Myocyte (in vitro differentiated cells): ENCODE measurements at regions not wholly inside any gene's neighbourhood (a gene's known extent, or its start where the extent isn't known, plus 50 kb on each side); places are given as distances from the start of the nearest gene placed in this dataset.
A peak's percentile ranks its signal among the peaks of the same experiment; 100 is the strongest.
"Not testable (repeated sequence)": the region's sequence is repeated elsewhere in the genome, so short reads cannot be mapped to it uniquely, and the experiment has no call there.

Source experiments
- DNase-seq: peaks from one replicate; pipeline ENCODE4 v3.0.0-alpha.2; 2012; ENCODE audit warnings: low read depth

DNA sequence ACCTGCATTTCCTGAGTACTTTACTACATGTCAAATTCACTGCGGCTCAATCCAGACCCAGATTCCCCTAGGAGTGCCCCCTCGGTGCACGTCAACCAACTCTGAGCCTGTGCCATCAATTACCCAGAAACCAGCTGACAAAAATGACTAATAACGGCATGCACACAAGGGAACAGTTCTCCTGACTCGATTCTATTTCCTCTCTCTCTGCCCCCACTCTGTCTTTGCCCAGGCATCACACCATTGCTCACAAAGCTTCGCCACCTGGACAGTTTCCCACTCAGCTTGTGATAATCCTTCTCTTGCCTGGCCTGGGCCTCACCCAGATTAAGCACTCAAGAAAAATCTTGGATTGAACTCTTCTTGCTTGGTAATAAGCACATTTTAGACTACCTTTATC is 115.3 kb upstream of the NDUFV2 start:
- peak; percentile 57 for DNase-seq

DNA sequence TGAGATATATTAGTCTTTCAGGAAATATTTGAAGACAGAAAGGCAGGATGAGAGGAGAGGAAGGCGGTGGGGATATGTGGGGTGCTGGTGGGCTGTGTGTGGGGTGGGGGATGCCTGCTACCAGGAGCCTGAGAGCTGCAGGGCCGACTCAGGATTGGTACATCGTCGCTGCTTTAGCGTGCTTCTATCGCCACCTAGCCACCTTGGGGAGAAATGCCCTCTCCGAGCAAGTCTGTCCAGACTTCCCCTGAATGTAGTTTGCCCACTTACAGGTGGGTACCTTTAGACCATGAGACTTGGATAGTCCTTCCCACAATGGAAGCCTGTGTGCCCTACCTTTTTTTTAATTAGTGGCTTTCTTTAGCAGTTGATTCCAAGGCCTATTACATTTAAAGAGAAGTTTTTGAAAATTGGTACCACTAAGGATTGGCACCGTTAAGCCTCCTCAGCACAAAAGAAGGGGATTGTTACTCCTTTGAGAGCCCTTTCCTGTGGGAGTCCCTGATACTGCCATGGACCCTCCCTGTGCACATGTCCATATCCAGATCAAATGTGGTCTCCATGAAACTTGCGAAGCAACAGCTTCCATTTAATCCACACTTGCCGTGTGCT is 114.1 kb upstream of the NDUFV2 start:
- DNase-seq, result peak; percentile 75

- DNase-seq, result no peak
Observed at GRCh38 chr18:8989017-8989416, 113.5 kb upstream of the NDUFV2 start.

- DNase-seq, result peak; percentile 44
Observed at GRCh38 chr18:8989855-8990254, 112.6 kb upstream of the NDUFV2 start.

DNA sequence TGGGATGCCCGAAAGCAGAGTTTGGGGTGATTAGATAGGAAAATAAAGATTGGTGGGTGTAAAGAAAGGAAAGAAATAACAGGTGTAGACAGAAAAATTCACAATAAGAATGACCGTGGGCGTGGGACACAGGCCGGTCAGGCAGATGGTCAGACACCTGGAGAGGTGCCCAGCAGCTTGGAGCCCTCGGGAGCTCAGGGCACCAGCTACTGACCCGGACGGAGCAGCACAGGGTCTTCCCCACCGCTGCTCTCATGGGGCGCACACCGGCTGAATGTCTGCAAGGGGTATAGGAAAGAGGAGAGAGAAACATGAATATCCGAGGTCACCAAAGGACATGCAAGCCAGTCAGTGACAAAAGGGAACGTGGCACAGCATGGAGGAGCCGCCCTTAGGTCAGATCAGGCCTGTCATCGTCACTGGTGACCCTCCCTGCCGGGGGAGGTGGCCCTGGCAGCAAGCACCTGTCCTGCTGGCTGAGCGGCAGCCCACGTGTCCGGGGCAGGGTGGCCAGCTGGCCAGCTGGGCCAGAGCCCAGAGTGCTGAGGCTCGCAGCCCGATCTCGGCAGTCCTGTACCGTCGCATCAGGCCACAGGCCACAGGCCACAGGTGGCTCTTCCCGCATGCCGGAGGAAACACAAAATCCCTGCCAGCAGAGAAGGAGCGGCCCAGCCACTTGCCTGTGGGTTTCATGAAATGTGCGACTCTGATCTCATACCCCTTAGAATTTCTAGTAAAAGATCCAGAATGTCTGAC is 112.0 kb upstream of the NDUFV2 start:
- peak; percentile 98 for DNase-seq

DNA sequence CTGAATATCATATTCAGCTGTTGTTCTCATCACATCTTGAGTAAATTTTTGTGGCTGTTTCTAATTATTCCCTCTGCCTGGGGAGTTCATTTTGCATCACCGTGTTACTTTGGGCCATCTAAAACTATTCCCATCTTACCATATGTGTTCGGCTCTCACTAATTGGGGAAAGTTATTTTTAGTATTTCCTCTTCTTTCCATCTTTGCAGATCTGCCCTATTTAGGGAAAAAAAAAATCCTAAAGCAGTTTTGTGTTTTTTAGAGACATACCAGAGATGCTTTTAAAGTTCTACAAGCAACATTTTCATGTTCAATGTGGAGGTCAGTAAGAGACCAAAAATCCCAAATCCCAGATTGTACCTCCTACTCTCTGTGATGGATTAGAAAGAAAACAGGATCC is 111.3 kb upstream of the NDUFV2 start:
- no peak for DNase-seq

- not testable (repeated sequence) for DNase-seq
Observed at GRCh38 chr18:8992500-8992899, 110.0 kb upstream of the NDUFV2 start.

DNA sequence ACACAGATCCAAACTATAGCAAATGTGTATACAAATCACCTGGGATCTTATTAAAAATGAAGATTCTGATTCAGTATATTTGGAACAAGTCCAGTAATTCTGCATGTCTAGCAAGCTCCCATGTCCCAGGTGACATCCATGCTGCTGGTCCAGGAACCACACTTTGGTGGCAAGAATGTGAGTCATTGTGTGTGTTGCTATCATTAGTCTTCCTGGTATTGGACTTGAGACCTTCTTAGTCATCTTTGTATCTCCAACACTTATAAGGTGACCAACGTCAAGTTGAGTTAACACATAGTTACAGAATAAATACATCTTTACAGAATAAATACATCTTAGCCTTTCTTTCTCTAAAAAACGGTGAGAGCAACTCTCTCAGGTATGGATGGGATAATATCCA is 107.9 kb upstream of the NDUFV2 start:
- DNase-seq, result peak; percentile 67

DNA sequence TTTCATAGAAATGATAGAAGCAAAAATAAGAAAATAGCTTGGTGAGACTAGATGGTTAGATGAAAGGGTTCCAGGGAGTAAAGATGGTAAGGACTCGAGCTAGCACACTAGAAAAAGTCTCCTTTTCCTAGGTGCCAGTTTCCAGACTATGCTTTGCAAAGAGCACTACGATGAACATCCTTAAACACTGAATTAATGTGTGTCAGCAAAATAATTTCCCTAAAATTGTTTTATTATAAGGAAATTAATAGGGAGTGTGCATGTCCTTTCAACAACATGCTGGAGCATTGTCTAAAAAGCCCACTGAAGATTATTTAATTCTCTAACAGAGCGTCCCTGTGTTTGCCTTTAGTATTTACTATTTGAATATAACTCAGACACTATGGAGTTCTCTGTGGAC is 107.4 kb upstream of the NDUFV2 start:
- no peak for DNase-seq

DNA sequence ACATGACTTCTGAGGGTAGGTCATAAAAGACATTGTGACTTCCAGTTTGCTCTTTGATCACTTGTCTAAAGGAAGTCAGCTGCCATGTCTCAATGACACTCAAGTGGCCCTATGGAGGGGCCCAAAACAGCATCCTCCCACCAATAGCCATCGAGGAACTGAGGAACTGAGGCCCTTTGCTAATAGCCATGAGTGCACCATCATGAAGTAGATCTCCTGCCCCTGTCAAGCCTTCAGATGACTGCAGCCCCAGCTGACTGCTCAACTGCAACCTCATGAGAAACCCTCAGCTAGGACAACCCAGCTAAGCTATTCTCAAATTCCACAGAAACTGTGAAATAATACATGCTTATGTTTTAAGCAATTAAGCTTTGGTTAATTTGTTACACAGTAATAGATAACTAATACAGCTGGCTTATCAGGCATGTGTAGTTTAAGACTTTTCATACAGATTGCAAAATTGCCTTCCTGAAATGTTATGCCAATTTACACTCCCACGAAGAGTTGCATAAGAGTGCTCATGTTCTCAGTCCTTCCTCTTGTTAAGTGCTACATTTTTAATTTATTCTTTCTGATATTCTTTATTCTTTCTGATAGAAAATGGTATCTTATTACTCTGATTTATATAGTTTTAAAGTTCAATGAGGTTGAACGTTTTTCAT is 105.6 kb upstream of the NDUFV2 start:
- DNase-seq, result no peak

GRCh38 chr18:8997634-8998033 is 104.9 kb upstream of the NDUFV2 start:
- DNase-seq, result no peak

GRCh38 chr18:8998481-8999217 is 103.8 kb upstream of the NDUFV2 start:
- peak; percentile 30 for DNase-seq

- DNase-seq, result no peak
Observed at GRCh38 chr18:8999872-9000271, 102.6 kb upstream of the NDUFV2 start.

- DNase-seq, result no peak
Observed at GRCh38 chr18:9000733-9001132, 101.8 kb upstream of the NDUFV2 start.

DNA sequence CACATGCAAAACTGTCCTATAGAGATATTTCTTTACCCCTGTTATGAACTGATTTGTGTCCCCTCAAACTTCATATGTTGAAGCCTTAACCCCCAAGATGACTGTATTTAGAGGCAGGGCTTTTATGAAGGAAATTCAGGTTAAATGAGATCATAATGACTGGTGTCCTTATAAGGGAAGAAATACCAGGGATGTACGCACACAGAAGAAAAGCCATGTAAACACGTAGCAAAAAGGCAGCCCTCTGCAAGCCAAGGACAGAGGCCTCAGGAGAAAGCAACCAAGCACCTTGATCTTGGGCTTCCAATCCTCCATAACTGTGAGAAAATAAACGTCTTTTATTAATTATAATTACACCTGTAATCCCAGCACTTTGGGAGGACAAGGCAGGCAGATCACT is 101.3 kb upstream of the NDUFV2 start:
- no peak for DNase-seq

- DNase-seq, result no peak
Observed at GRCh38 chr18:9003406-9004100, 98.9 kb upstream of the NDUFV2 start.

GRCh38 chr18:9004308-9004707 is 98.2 kb upstream of the NDUFV2 start:
- not testable (repeated sequence) for DNase-seq

DNA sequence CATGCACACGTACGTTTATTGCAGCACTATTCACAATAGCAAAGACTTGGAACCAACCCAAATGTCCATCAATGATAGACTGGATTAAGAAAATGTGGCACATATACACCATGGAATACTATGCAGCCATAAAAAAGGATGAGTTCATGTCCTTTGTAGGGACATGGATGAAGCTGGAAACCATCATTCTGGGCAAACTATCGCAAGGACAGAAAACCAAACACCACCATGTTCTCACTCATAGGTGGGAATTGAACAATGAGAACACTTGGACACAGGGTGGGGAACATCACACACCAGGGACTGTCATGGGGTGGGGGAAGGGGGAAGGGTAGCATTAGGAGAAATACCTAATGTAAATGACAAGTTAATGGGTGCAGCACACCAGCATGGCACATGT is 94.8 kb upstream of the NDUFV2 start:
- not testable (repeated sequence) for DNase-seq

DNA sequence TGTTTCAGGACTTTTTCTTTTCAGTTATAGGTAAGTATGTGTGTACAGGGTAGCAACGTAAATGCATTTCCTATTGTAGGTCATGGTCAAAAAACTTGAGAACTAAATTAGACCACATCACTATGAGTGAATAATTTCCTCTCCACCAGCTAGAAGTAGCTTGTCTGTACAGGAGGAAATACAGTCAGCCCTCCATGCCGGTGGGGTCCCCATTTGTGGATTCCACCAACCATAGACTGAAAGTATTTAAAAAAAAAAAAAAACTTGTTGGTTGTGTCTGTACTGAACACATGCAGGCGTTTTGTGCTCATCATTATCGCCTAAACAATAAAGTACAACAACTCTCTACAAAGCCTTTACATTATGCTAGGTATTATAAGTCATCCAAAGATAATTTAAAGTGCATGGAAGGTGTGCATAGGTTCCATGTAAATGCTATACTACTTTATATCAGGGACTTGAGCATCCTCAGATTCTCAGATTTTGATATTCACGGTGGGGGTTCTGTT is 94.2 kb upstream of the NDUFV2 start:
- DNase-seq, result no peak

GRCh38 chr18:9008709-9009635 is 93.5 kb upstream of the NDUFV2 start:
- DNase-seq, result no peak
